IMR-90 (cell line): ENCODE measurements at regions not wholly inside any gene's neighbourhood (a gene's known extent, or its start where the extent isn't known, plus 50 kb on each side); places are given as distances from the start of the nearest gene placed in this dataset.

Experiments
- ATAC-seq: fragments of 200-7000 bp; cut with Tn5 transposase; 2 replicates; pipeline ENCODE4 v1.9.1; 2020; ENCODE audit warnings: low read depth, mild to moderate bottlenecking, moderate library complexity
- BruUV-seq: library from RNA; stranded (reverse); fragments of 400-500 nt; replicated peaks from 2 replicates; lab custom pipeline; 2021; lab: Mats Ljungman, UMichigan
- CTCF ChIA-PET: fragments of 300-600 bp; formaldehyde crosslinking; extraction: SDS; loops from one replicate; lab custom pipeline; 2021; ENCODE audit warnings: antibody characterized with exemption; lab: Yijun Ruan, JAX
- POLR2A ChIA-PET: fragments of 300-600 bp; sonication (Branson Sonifier 250); formaldehyde crosslinking; loops from one replicate; lab custom pipeline; 2022; ENCODE audit warnings: antibody characterized with exemption; ENCODE audit not compliant: unreplicated experiment; lab: Charles Lee
- DNase-seq: peaks from one replicate; pipeline ENCODE4 v3.0.0; 2013
- H2AFZ ChIP-seq: replicated peaks from 2 replicates; pipeline ENCODE3; 2013; ENCODE audit warnings: low read length, mild to moderate bottlenecking; ENCODE audit not compliant: poor library complexity
- H2AK5ac ChIP-seq: 2 replicates; pipeline ENCODE4 v1.6.1; 2013; ENCODE audit warnings: low read depth, low read length, inconsistent platforms
- H2AK9ac ChIP-seq: replicated peaks from 2 replicates; pipeline ENCODE3; 2013; ENCODE audit warnings: mild to moderate bottlenecking, low read depth, low read length, moderate library complexity; ENCODE audit not compliant: poor library complexity
- H2BK120ac ChIP-seq: 2 replicates; pipeline ENCODE4 v1.6.1; 2013; ENCODE audit warnings: low read depth, low read length, inconsistent platforms
- H2BK15ac ChIP-seq: 3 replicates; pipeline ENCODE4 v1.6.1; 2013; ENCODE audit warnings: low read depth, low read length, inconsistent platforms
- H2BK20ac ChIP-seq: 2 replicates; pipeline ENCODE4 v1.6.1; 2013; ENCODE audit warnings: low read depth, mild to moderate bottlenecking, inconsistent platforms, low read length, moderate library complexity
- H2BK5ac ChIP-seq: 2 replicates; pipeline ENCODE4 v1.6.1; 2013; ENCODE audit warnings: mild to moderate bottlenecking, low read depth, low read length, inconsistent platforms; ENCODE audit not compliant: poor library complexity, severe bottlenecking
- H3K14ac ChIP-seq: replicated peaks from 2 replicates; pipeline ENCODE4 v1.6.1; 2013; ENCODE audit warnings: low read depth, low read length, inconsistent platforms
- H3K18ac ChIP-seq: 2 replicates; pipeline ENCODE4 v1.6.1; 2013; ENCODE audit warnings: low read depth, low read length, control low read depth
- H3K23ac ChIP-seq: 2 replicates; pipeline ENCODE4 v1.6.1; 2013; ENCODE audit warnings: low read depth, low read length, inconsistent platforms
- H3K27ac ChIP-seq: 2 replicates; pipeline ENCODE4 v1.5.1; 2013; ENCODE audit warnings: mild to moderate bottlenecking, control low read depth, low read length; ENCODE audit not compliant: insufficient read depth
- H3K27me3 ChIP-seq: 2 replicates; pipeline ENCODE4 v1.6.1; 2013; ENCODE audit warnings: low read length; ENCODE audit not compliant: control insufficient read depth, insufficient read depth
- H3K36me3 ChIP-seq: 2 replicates; pipeline ENCODE4 v1.6.1; 2013; ENCODE audit warnings: low read length, mixed read lengths; ENCODE audit not compliant: control insufficient read depth, insufficient read depth
- H3K4ac ChIP-seq: 2 replicates; pipeline ENCODE4 v1.6.1; 2013; ENCODE audit warnings: low read depth, low read length, inconsistent platforms
- H3K4me1 ChIP-seq: 2 replicates; pipeline ENCODE4 v1.6.1; 2013; ENCODE audit warnings: low read length, mixed read lengths; ENCODE audit not compliant: control insufficient read depth, insufficient read depth
- H3K4me2 ChIP-seq: 2 replicates; pipeline ENCODE4 v1.6.1; 2013; ENCODE audit warnings: low read depth, mild to moderate bottlenecking, control low read depth, low read length, moderate library complexity
- H3K4me3 ChIP-seq: 2 replicates; pipeline ENCODE4 v1.5.1; 2013; ENCODE audit warnings: low read depth, mild to moderate bottlenecking, control low read depth, low read length, moderate library complexity; ENCODE audit not compliant: insufficient read depth
- H3K56ac ChIP-seq: 2 replicates; pipeline ENCODE4 v1.6.1; 2013; ENCODE audit warnings: low read length, inconsistent platforms; ENCODE audit not compliant: insufficient read depth; ENCODE audit errors: extremely low read depth
- H3K79me1 ChIP-seq, 2 experiments: 2 replicates each; pipeline ENCODE4 v1.6.1; 2013; ENCODE audit warnings: low read length in 2 of 2, inconsistent platforms in 1 of 2, low read depth in 1 of 2
- H3K9ac ChIP-seq: 2 replicates; pipeline ENCODE4 v1.6.1; 2013; ENCODE audit warnings: low read depth, low read length, control low read depth
- H3K9me1 ChIP-seq: 2 replicates; pipeline ENCODE4 v1.6.1; 2013; ENCODE audit warnings: low read length, inconsistent platforms; ENCODE audit not compliant: insufficient read depth
- H3K9me3 ChIP-seq: 2 replicates; pipeline ENCODE4 v1.6.1; 2013; ENCODE audit warnings: low read length; ENCODE audit not compliant: control insufficient read depth, insufficient read depth
- H4K20me1 ChIP-seq: 2 replicates; pipeline ENCODE4 v1.6.1; 2013; ENCODE audit warnings: low read length, inconsistent platforms; ENCODE audit not compliant: insufficient read depth
- H4K5ac ChIP-seq: 2 replicates; pipeline ENCODE4 v1.6.1; 2013; ENCODE audit warnings: mild to moderate bottlenecking, low read depth, low read length, control low read depth
- H4K8ac ChIP-seq, 2 experiments: 2 replicates each; pipeline ENCODE4 v1.6.1; 2013; ENCODE audit warnings: low read depth in 2 of 2, low read length in 2 of 2, control low read depth in 1 of 2, inconsistent platforms in 1 of 2
- H4K91ac ChIP-seq: 2 replicates; pipeline ENCODE4 v1.6.1; 2013; ENCODE audit warnings: low read depth, low read length, inconsistent platforms; ENCODE audit not compliant: insufficient read depth
- BHLHE40 ChIP-seq: fragments of 150-350 bp; IDR thresholded peaks from 2 replicates; pipeline ENCODE4 v1.6.1; 2016; ENCODE audit warnings: mild to moderate bottlenecking, low read depth, low read length
- CEBPB ChIP-seq: IDR thresholded peaks from 2 replicates; pipeline ENCODE4 v1.6.1; 2012; ENCODE audit warnings: low read depth, low read length, improper control_type of control experiment
- CHD1 ChIP-seq: IDR thresholded peaks from 2 replicates; pipeline ENCODE4 v1.6.1; 2012; ENCODE audit warnings: low read depth, low read length, improper control_type of control experiment
- FOS ChIP-seq: fragments of 150-350 bp; IDR thresholded peaks from 2 replicates; pipeline ENCODE4 v1.6.1; 2016; ENCODE audit warnings: low read depth, low read length
- MXI1 ChIP-seq: IDR thresholded peaks from 2 replicates; pipeline ENCODE4 v1.6.1; 2012; ENCODE audit warnings: low read depth, mild to moderate bottlenecking, low read length, moderate library complexity, borderline replicate concordance
- RCOR1 ChIP-seq: IDR thresholded peaks from 2 replicates; pipeline ENCODE4 v1.6.1; 2012; ENCODE audit warnings: mild to moderate bottlenecking, low read length, improper control_type of control experiment; ENCODE audit not compliant: insufficient replicate concordance
- WGBS, 2 experiments: methylation state at CpG; one replicate each; pipeline versions ENCODE4 v1.1.5 to v1.1.7; 2013; ENCODE audit warnings: missing lambda C conversion rate in 2 of 2; ENCODE audit not compliant: insufficient read length in 1 of 2; ENCODE audit errors: extremely low coverage in 2 of 2; 5-methylcytosine and 5-hydroxymethylcytosine counted together
- dilution Hi-C: fragments of 300-500 bp; cut with HindIII; formaldehyde crosslinking; loops from one replicate; pipeline ENCODE4 v1.14.3; 2018; ENCODE audit warnings: low sequenced_read_pairs; ENCODE audit not compliant: unreplicated experiment
- in situ Hi-C: fragments of 300-500 bp; cut with MboI; formaldehyde crosslinking; loops from 3 replicates; pipeline ENCODE4 v1.14.3; 2019; ENCODE audit warnings: low sequenced_read_pairs, inconsistent platforms, mixed read lengths
- intact Hi-C: fragments of 100-400 bp; cut with micrococcal nuclease; formaldehyde crosslinking; loops from 2 replicates; pipeline ENCODE4 v1.10.0; 2022
- TF ChIP-seq, protein P1 (sequence below): conservative IDR thresholded peaks from 2 replicates; pipeline ENCODE4 v1.5.1; 2012; ENCODE audit warnings: mild to moderate bottlenecking, low read depth, low read length, improper control_type of control experiment
- TF ChIP-seq, protein P2 (sequence below): fragments of 150-350 bp; IDR thresholded peaks from 2 replicates; pipeline ENCODE4 v1.6.1; 2017; ENCODE audit warnings: mild to moderate bottlenecking, antibody characterized with exemption, low read length, low read depth

DNA sequence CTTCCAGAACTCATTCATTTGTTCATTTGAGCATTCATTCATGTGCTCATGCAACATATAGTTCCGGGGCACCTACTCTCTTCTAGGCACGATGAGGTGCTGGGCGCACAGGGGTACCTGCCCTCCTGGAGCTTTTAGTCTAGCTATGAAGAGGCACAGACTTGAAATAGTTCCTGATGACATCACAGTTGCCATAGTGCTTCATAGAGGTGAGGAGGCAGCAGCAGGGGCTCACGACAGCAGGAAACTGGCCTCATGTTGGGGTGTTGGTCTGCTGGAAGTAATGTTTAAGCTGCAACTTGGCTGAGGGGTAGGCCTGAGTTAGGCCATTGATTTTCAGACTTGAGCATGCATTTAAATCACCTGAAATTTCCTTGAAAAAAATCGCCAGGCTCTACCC is 195.5 kb downstream of the PHETA1 start:
- no peak overlapping the region for H3K9ac ChIP-seq
- no peak overlapping the region for H2BK5ac ChIP-seq
- H3K14ac ChIP-seq = no peak overlapping the region
- H4K8ac ChIP-seq = no peak overlapping the region
- DNase-seq = no peak
- H3K9me1 ChIP-seq = no peaks in the 10 kb centered on the region
- no peak overlapping the region for H2AK5ac ChIP-seq
- no peak overlapping the region for H4K91ac ChIP-seq
- no peak overlapping the region for H4K5ac ChIP-seq
- H2AFZ ChIP-seq = no peak overlapping the region
- no peaks in the 10 kb centered on the region for H3K79me1 ChIP-seq
- H3K9me3 ChIP-seq = no peaks in the 10 kb centered on the region
- H3K4me2 ChIP-seq = no peak overlapping the region
- H4K20me1 ChIP-seq = no peaks in the 10 kb centered on the region
- intact Hi-C loops = no loop called here
- H3K27ac ChIP-seq = no peak overlapping the region
- no peak for ATAC-seq
- no peak overlapping the region for H3K56ac ChIP-seq
- TF ChIP-seq BHLHE40 (no peak), MXI1 (no peak), FOS (no peak), CEBPB (no peak), RCOR1 (no peak), CHD1 (no peak)
- TF ChIP-seq, protein P1, sequence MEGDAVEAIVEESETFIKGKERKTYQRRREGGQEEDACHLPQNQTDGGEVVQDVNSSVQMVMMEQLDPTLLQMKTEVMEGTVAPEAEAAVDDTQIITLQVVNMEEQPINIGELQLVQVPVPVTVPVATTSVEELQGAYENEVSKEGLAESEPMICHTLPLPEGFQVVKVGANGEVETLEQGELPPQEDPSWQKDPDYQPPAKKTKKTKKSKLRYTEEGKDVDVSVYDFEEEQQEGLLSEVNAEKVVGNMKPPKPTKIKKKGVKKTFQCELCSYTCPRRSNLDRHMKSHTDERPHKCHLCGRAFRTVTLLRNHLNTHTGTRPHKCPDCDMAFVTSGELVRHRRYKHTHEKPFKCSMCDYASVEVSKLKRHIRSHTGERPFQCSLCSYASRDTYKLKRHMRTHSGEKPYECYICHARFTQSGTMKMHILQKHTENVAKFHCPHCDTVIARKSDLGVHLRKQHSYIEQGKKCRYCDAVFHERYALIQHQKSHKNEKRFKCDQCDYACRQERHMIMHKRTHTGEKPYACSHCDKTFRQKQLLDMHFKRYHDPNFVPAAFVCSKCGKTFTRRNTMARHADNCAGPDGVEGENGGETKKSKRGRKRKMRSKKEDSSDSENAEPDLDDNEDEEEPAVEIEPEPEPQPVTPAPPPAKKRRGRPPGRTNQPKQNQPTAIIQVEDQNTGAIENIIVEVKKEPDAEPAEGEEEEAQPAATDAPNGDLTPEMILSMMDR = no peak
- TF ChIP-seq, protein P2, sequence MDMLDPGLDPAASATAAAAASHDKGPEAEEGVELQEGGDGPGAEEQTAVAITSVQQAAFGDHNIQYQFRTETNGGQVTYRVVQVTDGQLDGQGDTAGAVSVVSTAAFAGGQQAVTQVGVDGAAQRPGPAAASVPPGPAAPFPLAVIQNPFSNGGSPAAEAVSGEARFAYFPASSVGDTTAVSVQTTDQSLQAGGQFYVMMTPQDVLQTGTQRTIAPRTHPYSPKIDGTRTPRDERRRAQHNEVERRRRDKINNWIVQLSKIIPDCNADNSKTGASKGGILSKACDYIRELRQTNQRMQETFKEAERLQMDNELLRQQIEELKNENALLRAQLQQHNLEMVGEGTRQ = no peak
- H3K36me3 ChIP-seq = no peaks in the 10 kb centered on the region
- no TSS peak for BruUV-seq
- no peak overlapping the region for H2BK20ac ChIP-seq
- H3K4me1 ChIP-seq = no peaks in the 10 kb centered on the region
- no peak overlapping the region for H2AK9ac ChIP-seq
- H3K4me3 ChIP-seq = no peak overlapping the region
- H3K27me3 ChIP-seq = peaks cover 2% of the 10 kb centered on the region; the same call in 1 of the 2 replicates
- no peak overlapping the region for H2BK15ac ChIP-seq
- no peak overlapping the region for H3K23ac ChIP-seq
- no peak overlapping the region for H3K4ac ChIP-seq
- 89% methylated on average over 3 of the region's 5 CpGs; no CpG with 5 or more reads in 1 of the 2 experiments for WGBS, 2 experiments
- ChIA-PET CTCF (no interaction called here), POLR2A (no interaction called here)
- dilution Hi-C loops = no loop called here
- in situ Hi-C loops = no loop called here
- H2BK120ac ChIP-seq = no peak overlapping the region
- no peak overlapping the region for H3K18ac ChIP-seq
